Cardiac muscle cell (in vitro differentiated cells and primary cell): ENCODE measurements at regions not wholly inside any gene's neighbourhood (a gene's known extent, or its start where the extent isn't known, plus 50 kb on each side); places are given as distances from the start of the nearest gene placed in this dataset.

Source experiments
- DNase-seq, 2 donors: peaks; one replicate each; pipeline versions ENCODE4 v3.0.0 to v3.0.0-alpha.2; 2010 to 2017; ENCODE audit warnings: low read depth in 1 of 2, low spot score in 1 of 2
- H3K27ac ChIP-seq: fragments of 200-600 bp; sonication (generic); 2 replicates; pipeline ENCODE4 v1.5.1; 2016
- H3K27me3 ChIP-seq: fragments of 200-600 bp; sonication (generic); 2 replicates; pipeline ENCODE4 v1.6.0; 2016; ENCODE audit warnings: control low read depth
- H3K36me3 ChIP-seq: fragments of 200-600 bp; sonication (generic); 2 replicates; pipeline ENCODE4 v1.5.1; 2016; ENCODE audit warnings: control low read depth
- H3K4me1 ChIP-seq: fragments of 200-600 bp; sonication (generic); 2 replicates; pipeline ENCODE4 v1.8.1; 2017; ENCODE audit warnings: low read depth, mild to moderate bottlenecking, mixed run types
- H3K4me3 ChIP-seq: fragments of 200-600 bp; sonication (generic); 2 replicates; pipeline ENCODE4 v1.5.1; 2016; ENCODE audit warnings: mild to moderate bottlenecking
- H3K9me3 ChIP-seq: fragments of 200-600 bp; sonication (generic); 2 replicates; pipeline ENCODE4 v1.5.1; 2017; ENCODE audit warnings: low read depth, mild to moderate bottlenecking, control low read depth
- CTCF ChIP-seq: IDR thresholded peaks from 2 replicates; pipeline ENCODE4 v1.5.1; 2012; ENCODE audit warnings: low read depth, mild to moderate bottlenecking, low read length

GRCh38 chr7:25356534-25357151, 128.4 kb upstream of the NPVF start:
- Histone ChIP-seq H3K27ac (no peak overlapping the region), H3K9me3 (no peaks in the 10 kb centered on the region), H3K36me3 (no peaks in the 10 kb centered on the region), H3K4me3 (no peak overlapping the region), H3K4me1 (no peaks in the 10 kb centered on the region), H3K27me3 (no peaks in the 10 kb centered on the region)
- DNase-seq, result no peak
- no peak for TF ChIP-seq CTCF

- no peaks in the 10 kb centered on the region for H3K4me1 ChIP-seq
- no peak for TF ChIP-seq CTCF
- no peak overlapping the region for H3K27ac ChIP-seq
- H3K27me3 ChIP-seq, result no peaks in the 10 kb centered on the region
- H3K9me3 ChIP-seq, result no peaks in the 10 kb centered on the region
- no peak for DNase-seq
- H3K36me3 ChIP-seq, result no peaks in the 10 kb centered on the region
- no peak overlapping the region for H3K4me3 ChIP-seq
Measured at GRCh38 chr7:25358926-25359325, 130.6 kb upstream of the NPVF start.

GRCh38 chr7:25359471-25360059, 131.3 kb upstream of the NPVF start:
- H3K4me1 ChIP-seq, result no peaks in the 10 kb centered on the region
- no peaks in the 10 kb centered on the region for H3K9me3 ChIP-seq
- no peak for TF ChIP-seq CTCF
- no peak overlapping the region for H3K4me3 ChIP-seq
- H3K27ac ChIP-seq, result no peak overlapping the region
- H3K27me3 ChIP-seq, result no peaks in the 10 kb centered on the region
- DNase-seq, result no peak
- no peaks in the 10 kb centered on the region for H3K36me3 ChIP-seq

- DNase-seq, result no peak
- no peaks in the 10 kb centered on the region for H3K36me3 ChIP-seq
- no peak overlapping the region for H3K27ac ChIP-seq
- no peaks in the 10 kb centered on the region for H3K9me3 ChIP-seq
- H3K4me3 ChIP-seq, result no peak overlapping the region
- no peak for TF ChIP-seq CTCF
- no peaks in the 10 kb centered on the region for H3K27me3 ChIP-seq
- no peaks in the 10 kb centered on the region for H3K4me1 ChIP-seq
Measured at GRCh38 chr7:25360451-25360850, 132.2 kb upstream of the NPVF start.

- TF ChIP-seq CTCF, result no peak
- DNase-seq, result no peak
- Histone ChIP-seq H3K4me1 (no peaks in the 10 kb centered on the region), H3K36me3 (no peaks in the 10 kb centered on the region), H3K27me3 (no peaks in the 10 kb centered on the region), H3K4me3 (no peak overlapping the region), H3K9me3 (no peaks in the 10 kb centered on the region), H3K27ac (no peak overlapping the region)
Measured at GRCh38 chr7:25361387-25361786, 133.1 kb upstream of the NPVF start.
